Fibroblast of skin of right quadriceps (primary cell): ENCODE measurements at regions not wholly inside any gene's neighbourhood (a gene's known extent, or its start where the extent isn't known, plus 50 kb on each side); places are given as distances from the start of the nearest gene placed in this dataset.

Experiments
- DNase-seq: peaks from one replicate; pipeline ENCODE4 v3.0.0-alpha.2; 2013

GRCh38 chrX:45980726-45981125 is 564.5 kb downstream of the ZNF674 start:
- no peak for DNase-seq

DNA sequence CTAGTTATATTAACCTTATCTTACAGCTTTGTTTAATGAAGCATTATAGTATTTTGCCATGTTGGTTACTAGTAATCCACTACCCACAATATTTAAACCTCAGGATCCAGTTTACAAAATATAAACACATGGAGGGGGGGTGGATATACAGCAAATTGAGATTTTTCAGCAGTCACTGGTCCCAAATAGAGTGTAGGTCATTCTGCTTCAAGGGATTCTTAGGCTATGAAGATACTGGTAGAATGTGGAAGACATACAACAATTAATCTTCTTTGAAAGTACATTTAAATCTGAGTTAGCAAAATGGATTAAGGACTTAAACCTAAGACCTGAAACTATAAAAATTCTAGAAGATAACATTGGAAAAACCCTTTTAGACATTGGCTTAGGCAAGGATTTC is 569.6 kb downstream of the ZNF674 start:
- DNase-seq: no peak

GRCh38 chrX:45972636-45973035 is 572.6 kb downstream of the ZNF674 start:
- DNase-seq: no peak

GRCh38 chrX:45959567-45959966 is 585.7 kb downstream of the ZNF674 start:
- no peak for DNase-seq

- DNase-seq: no peak
These were observed 588.9 kb downstream of the ZNF674 start for GRCh38 chrX:45956191-45956870.

- no peak for DNase-seq
These were observed 589.6 kb downstream of the ZNF674 start for GRCh38 chrX:45955661-45956060.

DNA sequence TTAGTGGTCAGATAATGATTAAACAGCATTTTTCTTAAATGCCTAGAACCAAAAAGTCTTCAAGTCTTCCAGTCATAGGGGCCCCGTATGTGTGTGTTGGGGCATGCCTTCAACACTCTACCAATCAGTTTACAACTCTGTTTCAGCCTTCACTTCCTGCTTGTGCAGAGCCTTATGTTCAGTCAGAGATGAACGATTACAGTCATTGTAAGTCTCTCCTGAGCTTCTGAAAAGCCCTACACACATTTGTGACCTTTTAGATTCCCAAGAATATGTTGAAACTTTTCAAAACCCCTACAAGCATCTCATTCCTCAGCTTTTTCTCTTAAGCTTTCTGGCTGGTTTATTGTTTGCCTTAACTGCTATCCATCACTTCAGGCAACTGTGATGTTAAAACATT is 591.2 kb downstream of the ZNF674 start:
- DNase-seq: peak; percentile 16

DNA sequence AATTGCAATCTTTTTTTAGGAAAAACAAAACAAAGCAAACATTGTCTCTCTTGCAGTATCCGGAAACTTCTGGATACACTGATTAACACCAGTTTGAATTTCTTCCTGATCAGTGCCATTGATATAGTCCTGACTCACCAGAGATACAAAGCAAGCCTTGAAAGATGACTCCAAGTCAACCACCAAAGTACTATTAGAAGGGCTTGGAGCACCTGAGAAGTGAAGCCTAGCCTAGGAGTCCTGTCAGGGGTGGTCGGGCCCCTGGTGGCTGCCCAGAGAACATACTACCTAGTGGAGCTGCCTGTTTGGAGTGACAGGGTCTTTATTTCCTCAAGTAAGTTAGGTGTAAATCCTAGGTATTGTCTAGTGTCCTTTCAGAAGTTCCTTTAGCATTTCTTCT is 593.2 kb downstream of the ZNF674 start:
- no peak for DNase-seq

DNA sequence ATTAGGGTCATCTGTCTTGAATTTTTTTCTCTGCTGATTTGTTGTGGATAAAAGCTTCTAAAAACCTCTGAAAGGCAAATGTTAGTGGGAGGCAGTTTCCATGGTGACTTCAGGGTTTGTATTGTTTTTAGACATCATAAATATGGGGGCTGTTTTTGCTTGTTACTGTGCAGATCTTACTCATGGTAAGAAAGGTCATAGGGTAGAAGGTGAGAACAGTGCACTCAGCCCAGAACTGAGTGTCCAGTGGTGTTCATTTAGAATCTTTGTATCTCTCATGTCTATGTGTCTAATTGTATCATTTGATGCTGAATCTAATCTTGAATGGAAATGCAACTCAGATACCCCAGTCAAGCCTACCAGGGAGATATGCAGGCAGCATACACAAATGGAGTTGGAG is 609.8 kb downstream of the ZNF674 start:
- no peak for DNase-seq

DNA sequence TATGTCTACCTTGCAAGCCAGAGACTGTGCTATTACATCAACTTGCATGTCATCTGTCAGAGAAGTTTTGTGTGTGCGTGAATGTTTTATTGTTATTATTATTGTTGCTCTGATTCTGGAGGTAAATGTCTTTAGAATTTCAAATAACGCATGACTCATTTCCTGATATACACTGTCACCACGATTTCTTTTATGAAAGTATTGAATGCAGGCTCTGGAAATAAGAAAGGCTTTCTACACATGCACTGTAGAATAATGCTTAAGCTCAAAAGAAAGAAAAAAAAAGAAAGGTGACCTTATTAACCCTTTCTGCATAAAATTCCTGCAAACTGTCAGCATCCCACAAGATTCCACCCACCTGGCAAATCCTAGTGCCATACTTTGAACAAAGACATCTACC is 632.9 kb downstream of the ZNF674 start:
- DNase-seq: no peak

DNA sequence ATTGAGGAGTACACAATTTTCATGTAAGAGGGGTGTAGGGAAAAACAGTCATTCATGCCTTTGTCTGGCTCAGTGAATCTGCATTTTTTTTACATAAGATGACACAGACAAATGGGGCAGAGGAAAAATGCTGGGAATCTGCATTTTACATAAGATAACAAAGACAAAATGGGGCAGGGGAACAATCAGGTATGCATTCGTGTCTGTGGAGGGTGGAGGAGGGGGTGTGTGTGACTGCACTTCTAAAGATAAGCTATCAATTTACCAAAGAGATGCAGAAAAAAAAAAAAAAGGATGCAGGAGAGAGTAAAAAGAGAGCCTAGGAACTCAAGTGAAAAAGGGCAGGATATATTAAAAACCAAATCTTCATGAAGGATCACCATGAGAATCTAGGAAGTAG is 637.4 kb downstream of the ZNF674 start:
- DNase-seq: no peak

- no peak for DNase-seq
These were observed 641.4 kb downstream of the ZNF674 start for GRCh38 chrX:45903781-45904201.

GRCh38 chrX:45900766-45901615 is 644.2 kb downstream of the ZNF674 start:
- peak; percentile 73 for DNase-seq

GRCh38 chrX:45894864-45895645 is 650.2 kb downstream of the ZNF674 start:
- no peak for DNase-seq

DNA sequence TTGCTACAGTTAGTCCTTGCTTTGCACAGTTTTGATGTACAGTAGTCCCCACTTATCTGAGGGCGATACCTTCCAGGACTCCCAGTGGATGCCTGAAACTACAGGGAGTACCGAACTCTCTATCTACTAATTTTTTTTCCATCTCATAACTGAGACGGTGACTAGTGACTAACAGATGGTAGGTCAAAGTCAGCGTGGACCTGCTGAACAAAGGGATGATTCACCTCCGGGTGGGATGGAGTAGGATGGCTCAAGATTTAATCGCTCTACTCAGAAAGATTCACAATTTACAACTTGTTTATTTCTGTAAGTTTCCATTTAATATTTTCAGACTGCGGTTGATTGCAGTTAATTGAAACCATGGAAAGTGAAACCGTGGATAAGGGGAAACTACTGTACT is 655.8 kb downstream of the ZNF674 start:
- DNase-seq: peak; percentile 48

DNA sequence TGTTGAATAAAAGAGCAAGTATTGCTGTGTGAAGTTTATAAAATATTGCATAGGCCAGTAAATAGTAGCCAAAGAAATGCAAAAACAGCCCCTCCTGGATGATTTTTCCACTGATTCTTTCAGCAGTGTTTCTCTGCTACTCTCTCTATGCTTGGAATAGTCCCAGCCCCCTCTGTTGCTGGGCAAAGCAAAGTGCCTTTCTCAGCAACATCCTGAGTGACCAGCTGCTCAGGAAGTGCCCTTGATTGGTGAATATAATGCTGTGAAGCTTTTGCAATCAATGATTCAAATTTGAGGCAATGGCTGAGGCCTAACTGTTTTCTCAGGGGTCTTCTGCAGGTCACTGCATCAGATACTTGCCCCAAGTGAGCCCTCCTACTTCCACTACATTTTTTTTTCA is 656.7 kb downstream of the ZNF674 start:
- DNase-seq: no peak

- no peak for DNase-seq
These were observed 659.3 kb downstream of the ZNF674 start for GRCh38 chrX:45885931-45886330.

DNA sequence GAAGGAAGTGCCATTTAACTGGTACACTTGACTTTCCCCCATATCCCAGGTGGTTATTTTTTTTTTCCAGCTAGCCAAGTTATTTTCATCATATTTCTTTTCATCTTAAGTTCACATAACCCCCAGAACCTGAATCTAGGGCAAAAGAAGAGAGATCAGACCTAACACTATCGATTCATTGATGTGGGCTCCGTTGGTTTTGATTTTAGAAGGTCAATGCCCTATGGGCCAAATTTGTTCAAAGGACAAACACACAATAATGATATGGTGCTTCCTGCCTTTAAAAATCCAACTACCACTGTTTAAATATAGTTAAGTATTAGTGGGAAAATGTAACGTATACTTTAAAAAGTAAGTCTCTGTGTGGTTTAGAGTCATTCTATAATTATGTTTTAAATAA is 665.7 kb downstream of the ZNF674 start:
- no peak for DNase-seq

DNA sequence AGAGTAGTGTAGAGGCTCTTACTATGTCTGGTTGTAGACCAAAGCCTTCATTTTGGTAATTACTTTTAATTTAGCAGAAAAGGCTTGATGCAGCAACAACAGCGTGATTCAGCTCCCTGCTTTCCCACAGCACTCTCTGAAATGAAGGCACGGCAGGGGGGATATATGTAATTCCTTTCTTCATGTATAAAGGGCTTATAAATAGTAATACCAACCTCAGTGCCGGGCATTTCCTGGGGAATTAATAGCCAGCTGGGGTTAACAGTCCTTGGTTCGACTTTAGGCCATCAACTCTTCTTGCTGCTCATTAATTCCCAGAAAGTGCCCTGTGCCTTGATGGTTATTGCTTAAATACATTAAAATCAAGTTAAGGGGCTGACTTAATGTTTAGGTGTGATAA is 669.0 kb downstream of the ZNF674 start:
- DNase-seq: peak; percentile 19

DNA sequence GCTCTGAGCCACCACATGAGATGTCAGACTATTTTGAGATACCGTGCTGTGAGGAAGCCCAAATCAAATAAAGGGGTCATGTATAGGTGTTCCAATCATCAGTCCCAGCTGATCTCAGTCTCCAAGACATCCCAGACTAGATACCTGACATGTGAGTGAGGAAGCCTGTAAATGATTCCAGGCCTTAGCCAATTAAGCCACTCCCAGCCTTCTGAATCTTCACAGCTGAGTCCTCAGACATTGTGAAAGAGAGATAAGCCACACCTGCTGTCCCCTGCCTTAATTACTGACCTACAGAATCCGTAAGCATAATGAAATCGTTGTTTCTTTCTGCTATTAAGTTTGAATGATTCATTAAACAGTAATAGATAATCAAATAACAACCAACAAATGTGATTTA is 671.4 kb downstream of the ZNF674 start:
- no peak for DNase-seq

DNA sequence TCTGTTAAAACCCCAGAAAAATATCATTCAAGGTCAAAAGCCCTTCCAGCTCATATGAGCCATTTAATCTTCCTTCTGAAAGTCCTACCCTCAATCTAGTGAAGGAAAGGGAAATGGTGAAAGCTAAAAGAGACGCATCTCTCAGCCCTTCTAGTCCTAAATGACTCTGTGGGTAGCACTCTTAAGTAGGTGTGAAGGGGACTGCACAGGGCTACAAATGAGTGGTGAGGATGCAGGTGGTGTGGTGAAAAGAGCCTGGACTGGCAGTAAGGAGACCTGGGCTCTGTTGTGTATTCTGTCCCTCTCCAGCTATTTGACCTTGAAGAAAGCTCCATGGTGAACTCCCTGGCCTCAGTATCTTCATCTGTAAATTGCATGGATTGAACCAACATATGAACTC is 671.8 kb upstream of the DIPK2B start:
- DNase-seq: no peak

DNA sequence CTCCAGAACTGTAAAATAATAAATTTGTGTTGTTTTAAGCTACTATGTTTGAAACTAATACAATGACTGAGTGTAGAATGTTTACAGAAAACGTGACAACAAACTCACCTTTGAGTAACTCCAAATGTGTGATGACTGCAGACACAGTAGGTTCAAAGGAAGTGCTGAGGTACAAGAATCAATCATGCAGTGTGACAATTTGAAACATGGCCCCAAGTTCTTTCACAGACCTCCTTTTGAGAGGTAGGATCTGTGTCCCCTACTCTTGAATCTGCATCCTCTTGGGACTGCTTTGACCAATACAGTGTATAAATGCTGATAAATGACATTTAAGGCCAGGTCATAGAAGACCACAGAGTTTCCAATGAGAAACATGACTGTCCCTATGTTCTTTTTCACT is 667.7 kb upstream of the DIPK2B start:
- no peak for DNase-seq

- DNase-seq: no peak
These were observed 662.1 kb upstream of the DIPK2B start for GRCh38 chrX:45862801-45863200.

GRCh38 chrX:45860450-45860849 is 659.8 kb upstream of the DIPK2B start:
- no peak for DNase-seq
